Tibial nerve (tissue), 4 donors: ENCODE measurements at regions not wholly inside any gene's neighbourhood (a gene's known extent, or its start where the extent isn't known, plus 50 kb on each side); places are given as distances from the start of the nearest gene placed in this dataset.

Source experiments
- DNase-seq, 2 donors: peaks; one replicate each; pipeline ENCODE4 v3.0.0-alpha.2; 2019; ENCODE audit warnings: low spot score in 2 of 2
- H3K27ac ChIP-seq, 4 donors: fragments of 200-600 bp; sonication (generic) in 3 of 4; one replicate each; pipeline ENCODE4 v1.5.1; 2017 to 2019; ENCODE audit warnings: mild to moderate bottlenecking in 1 of 4
- H3K27me3 ChIP-seq, 2 donors: fragments of 200-600 bp; sonication (generic) in 1 of 2; one replicate each; pipeline versions ENCODE4 v1.5.1 to v1.6.0; 2017 to 2019
- H3K36me3 ChIP-seq, 3 donors: fragments of 200-600 bp; sonication (generic); one replicate each; pipeline ENCODE4 v1.5.1; 2018 to 2019
- H3K4me1 ChIP-seq, 4 donors: fragments of 200-600 bp; sonication (generic) in 3 of 4; one replicate each; pipeline ENCODE4 v1.5.1; 2017 to 2019
- H3K4me3 ChIP-seq, 4 donors: fragments of 200-600 bp; sonication (generic) in 3 of 4; one replicate each; pipeline ENCODE4 v1.5.1; 2017 to 2019; ENCODE audit warnings: mild to moderate bottlenecking in 1 of 4, moderate library complexity in 1 of 4
- H3K9me3 ChIP-seq, 4 donors: fragments of 200-600 bp; sonication (generic) in 3 of 4; one replicate each; pipeline ENCODE4 v1.5.1; 2017 to 2019
- EP300 ChIP-seq, 2 donors: sonication (generic); formaldehyde crosslinking; IDR thresholded peaks; one replicate each; pipeline ENCODE4 v1.6.1; 2017; ENCODE audit warnings: antibody characterized with exemption in 2 of 2, mild to moderate bottlenecking in 1 of 2
- POLR2A ChIP-seq, 2 donors: fragments of 450-650 bp; IDR thresholded peaks; one replicate each; pipeline ENCODE4 v1.6.1; 2017; ENCODE audit warnings: antibody characterized with exemption in 2 of 2, mild to moderate bottlenecking in 2 of 2, moderate library complexity in 2 of 2
- WGBS, 2 donors: methylation state at CpG; one replicate each; pipeline ENCODE4 v1.1.5; 2018; 5-methylcytosine and 5-hydroxymethylcytosine counted together
- TF ChIP-seq, protein P1 (sequence below), 5 experiments: fragments of 200-600 bp in 3 of 5; fragments of 450-650 bp in 2 of 5; sonication (generic) in 3 of 5; IDR thresholded peaks; one replicate each; pipeline ENCODE4 v1.5.1; 2016 to 2019; ENCODE audit warnings: antibody characterized with exemption in 5 of 5, mild to moderate bottlenecking in 3 of 5, moderate library complexity in 2 of 5

DNA sequence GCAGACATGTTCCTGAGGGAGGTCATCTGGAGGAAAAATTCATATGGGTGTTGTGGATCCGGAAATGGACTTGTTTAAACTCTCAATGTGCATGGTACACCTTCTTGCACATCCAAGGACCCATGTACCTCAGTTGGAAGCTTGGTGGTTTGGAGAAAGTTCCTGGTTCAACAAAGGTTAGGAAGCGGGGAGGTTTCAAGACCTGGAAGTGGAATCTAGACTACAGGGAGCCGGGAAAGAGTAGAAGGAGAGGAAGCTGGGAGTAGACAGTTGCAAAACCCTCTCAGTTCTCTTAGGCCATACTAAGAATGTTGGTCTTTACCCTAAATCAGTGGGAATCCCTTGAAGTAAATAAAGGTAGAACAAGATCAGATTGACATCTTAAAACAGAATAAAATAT, 209.8 kb upstream of the SPOPL start:
- 90 to 97% methylated on average over 3 of the region's 3 CpGs for whole genome bisulfite sequencing, 2 donors
- TF ChIP-seq EP300 (IDR thresholded peaks at IDR 0.05) (no peak), POLR2A (IDR thresholded peaks at IDR 0.05) (no peak)
- TF ChIP-seq, protein P1, sequence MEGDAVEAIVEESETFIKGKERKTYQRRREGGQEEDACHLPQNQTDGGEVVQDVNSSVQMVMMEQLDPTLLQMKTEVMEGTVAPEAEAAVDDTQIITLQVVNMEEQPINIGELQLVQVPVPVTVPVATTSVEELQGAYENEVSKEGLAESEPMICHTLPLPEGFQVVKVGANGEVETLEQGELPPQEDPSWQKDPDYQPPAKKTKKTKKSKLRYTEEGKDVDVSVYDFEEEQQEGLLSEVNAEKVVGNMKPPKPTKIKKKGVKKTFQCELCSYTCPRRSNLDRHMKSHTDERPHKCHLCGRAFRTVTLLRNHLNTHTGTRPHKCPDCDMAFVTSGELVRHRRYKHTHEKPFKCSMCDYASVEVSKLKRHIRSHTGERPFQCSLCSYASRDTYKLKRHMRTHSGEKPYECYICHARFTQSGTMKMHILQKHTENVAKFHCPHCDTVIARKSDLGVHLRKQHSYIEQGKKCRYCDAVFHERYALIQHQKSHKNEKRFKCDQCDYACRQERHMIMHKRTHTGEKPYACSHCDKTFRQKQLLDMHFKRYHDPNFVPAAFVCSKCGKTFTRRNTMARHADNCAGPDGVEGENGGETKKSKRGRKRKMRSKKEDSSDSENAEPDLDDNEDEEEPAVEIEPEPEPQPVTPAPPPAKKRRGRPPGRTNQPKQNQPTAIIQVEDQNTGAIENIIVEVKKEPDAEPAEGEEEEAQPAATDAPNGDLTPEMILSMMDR (IDR thresholded peaks at IDR 0.05), result no peak

DNA sequence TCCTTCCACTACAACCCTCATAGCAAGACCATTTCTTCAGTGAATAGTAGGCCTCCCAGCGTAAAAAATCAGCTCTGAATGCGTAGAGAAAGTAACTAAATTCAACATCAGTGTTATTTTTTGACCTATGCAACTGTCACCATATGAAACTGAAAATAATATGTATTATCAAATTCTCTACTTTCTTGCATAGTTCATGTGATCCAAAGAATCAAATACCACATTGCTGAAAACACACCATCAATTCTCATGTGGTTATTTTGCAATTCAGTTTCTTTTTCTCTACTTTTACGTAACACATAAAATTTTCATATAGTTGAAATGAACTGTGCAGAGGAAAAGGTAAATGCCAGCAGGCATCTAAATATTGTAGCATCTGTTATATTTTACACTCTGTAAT, 208.5 kb upstream of the SPOPL start:
- no peaks in the 10 kb centered on the region for H3K9me3 ChIP-seq

More for the DNA sequence above, 209.8 kb upstream of the SPOPL start:
- Histone ChIP-seq H3K4me1 (no peaks in the 10 kb centered on the region), H3K9me3 (no peaks in the 10 kb centered on the region), H3K27me3 (no peaks in the 10 kb centered on the region), H3K36me3 (no peaks in the 10 kb centered on the region), H3K4me3 (no peak overlapping the region), H3K27ac (no peak overlapping the region)
- DNase-seq, result no peak

DNA sequence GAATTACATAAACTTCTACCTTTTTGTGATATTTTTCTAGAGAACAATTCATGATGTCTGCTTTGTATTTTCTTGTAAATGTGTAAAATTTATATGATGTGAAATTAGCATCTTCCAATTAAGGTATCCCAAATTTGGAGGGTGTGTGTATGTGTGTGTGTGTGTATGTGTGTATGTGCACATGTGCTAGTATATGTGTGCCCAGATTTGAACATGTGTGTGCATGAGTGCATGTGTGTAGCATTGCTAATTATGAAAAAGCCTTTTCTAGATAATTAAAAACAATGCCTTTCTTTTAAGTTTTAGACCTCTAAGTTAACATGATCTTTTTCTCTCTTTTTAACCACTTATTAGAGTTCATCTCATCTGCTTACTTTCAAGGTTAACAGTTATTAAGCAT, 208.0 kb upstream of the SPOPL start:
- Histone ChIP-seq H3K36me3 (no peaks in the 10 kb centered on the region), H3K27ac (no peak overlapping the region), H3K27me3 (no peaks in the 10 kb centered on the region), H3K9me3 (no peaks in the 10 kb centered on the region), H3K4me1 (no peaks in the 10 kb centered on the region), H3K4me3 (no peak overlapping the region)
- TF ChIP-seq, protein P1 (IDR thresholded peaks at IDR 0.05), result no peak
- TF ChIP-seq POLR2A (IDR thresholded peaks at IDR 0.05) (no peak), EP300 (IDR thresholded peaks at IDR 0.05) (no peak)
- DNase-seq, result no peak

More for the DNA sequence above, 208.5 kb upstream of the SPOPL start:
- H3K4me3 ChIP-seq, result no peak overlapping the region
- H3K27ac ChIP-seq, result no peak overlapping the region
- WGBS, 2 donors, result 98 to 99% methylated on average over 3 of the region's 3 CpGs
- no peaks in the 10 kb centered on the region for H3K27me3 ChIP-seq
- TF ChIP-seq, protein P1 (IDR thresholded peaks at IDR 0.05), result no peak
- TF ChIP-seq EP300 (IDR thresholded peaks at IDR 0.05), result no peak
- TF ChIP-seq POLR2A (IDR thresholded peaks at IDR 0.05), result no peak
- H3K4me1 ChIP-seq, result no peaks in the 10 kb centered on the region
- DNase-seq, result no peak
- H3K36me3 ChIP-seq, result no peaks in the 10 kb centered on the region

- no peak overlapping the region for H3K27ac ChIP-seq
- no peaks in the 10 kb centered on the region for H3K4me1 ChIP-seq
- no peaks in the 10 kb centered on the region for H3K9me3 ChIP-seq
- no peak for DNase-seq
- TF ChIP-seq EP300 (IDR thresholded peaks at IDR 0.05), result no peak
- no peak for TF ChIP-seq POLR2A (IDR thresholded peaks at IDR 0.05)
- TF ChIP-seq, protein P1 (IDR thresholded peaks at IDR 0.05), result no peak
- no peaks in the 10 kb centered on the region for H3K36me3 ChIP-seq
- no peak overlapping the region for H3K4me3 ChIP-seq
- H3K27me3 ChIP-seq, result no peaks in the 10 kb centered on the region
- 77 to 79% methylated on average over 4 of the region's 4 CpGs for WGBS, 2 donors
Observed at GRCh38 chr2:138294451-138294850, 207.1 kb upstream of the SPOPL start.

GRCh38 chr2:138296365-138296764, 205.2 kb upstream of the SPOPL start:
- Histone ChIP-seq H3K27me3 (no peaks in the 10 kb centered on the region), H3K4me3 (no peak overlapping the region), H3K36me3 (no peaks in the 10 kb centered on the region), H3K27ac (no peak overlapping the region), H3K9me3 (no peaks in the 10 kb centered on the region), H3K4me1 (no peaks in the 10 kb centered on the region)
- no peak for DNase-seq
- TF ChIP-seq, protein P1 (IDR thresholded peaks at IDR 0.05), result no peak
- TF ChIP-seq EP300 (IDR thresholded peaks at IDR 0.05) (no peak), POLR2A (IDR thresholded peaks at IDR 0.05) (no peak)
